Gastroesophageal sphincter (tissue), 4 donors: ENCODE measurements at regions not wholly inside any gene's neighbourhood (a gene's known extent, or its start where the extent isn't known, plus 50 kb on each side); places are given as distances from the start of the nearest gene placed in this dataset.

ENCODE experiments used
- ATAC-seq: fragments of 150-250 bp; one replicate; pipeline ENCODE4 v1.9.1; 2016; ENCODE audit warnings: mild to moderate bottlenecking, moderate library complexity
- H3K27ac ChIP-seq, 4 donors: fragments of 200-600 bp; sonication (generic) in 3 of 4; 1 replicate in 3 of 4; 2 replicates in 1 of 4; pipeline ENCODE4 v1.5.1; 2016 to 2019
- H3K27me3 ChIP-seq: fragments of 200-600 bp; sonication (generic); one replicate; pipeline ENCODE4 v1.5.1; 2019
- H3K36me3 ChIP-seq, 2 donors: fragments of 200-600 bp; sonication (generic); one replicate each; pipeline ENCODE4 v1.5.1; 2019; ENCODE audit warnings: control low read depth in 1 of 2
- H3K4me1 ChIP-seq, 3 donors: fragments of 200-600 bp; sonication (generic); 1 replicate in 2 of 3; 2 replicates in 1 of 3; pipeline ENCODE4 v1.5.1; 2016 to 2019; ENCODE audit warnings: control low read depth in 2 of 3
- H3K4me3 ChIP-seq, 2 donors: fragments of 200-600 bp; sonication (generic); one replicate each; pipeline ENCODE4 v1.5.1; 2019; ENCODE audit warnings: mild to moderate bottlenecking in 1 of 2, moderate library complexity in 1 of 2
- H3K9me3 ChIP-seq, 3 donors: fragments of 200-600 bp; sonication (generic); one replicate each; pipeline ENCODE4 v1.5.1; 2017 to 2019; ENCODE audit warnings: control low read depth in 2 of 3
- CTCF ChIP-seq, 4 experiments: fragments of 200-600 bp in 2 of 4; fragments of 450-650 bp in 2 of 4; sonication (generic) in 1 of 4; IDR thresholded peaks; one replicate each; pipeline ENCODE4 v1.5.1; 2017 to 2019; ENCODE audit warnings: antibody characterized with exemption in 4 of 4, mild to moderate bottlenecking in 2 of 4, moderate library complexity in 2 of 4
- EP300 ChIP-seq: sonication (generic); formaldehyde crosslinking; IDR thresholded peaks from one replicate; pipeline ENCODE4 v1.6.1; 2017; ENCODE audit warnings: antibody characterized with exemption, mild to moderate bottlenecking
- POLR2A ChIP-seq, 2 donors: fragments of 450-650 bp; IDR thresholded peaks; one replicate each; pipeline ENCODE4 v1.6.1; 2017; ENCODE audit warnings: antibody characterized with exemption in 2 of 2, mild to moderate bottlenecking in 2 of 2, moderate library complexity in 1 of 2
- POLR2AphosphoS5 ChIP-seq: sonication (generic); formaldehyde crosslinking; IDR thresholded peaks from one replicate; pipeline ENCODE4 v1.6.1; 2017; ENCODE audit warnings: antibody characterized with exemption
- WGBS, 2 donors: methylation state at CpG; one replicate each; pipeline ENCODE4 v1.1.5; 2018; ENCODE audit warnings: low coverage in 1 of 2; 5-methylcytosine and 5-hydroxymethylcytosine counted together

GRCh38 chr2:217732992-217733391 lies 269.8 kb downstream of the TNS1 start:
- Histone ChIP-seq H3K9me3 (no peaks in the 10 kb centered on the region), H3K27ac (peak overlapping the region in 3 of 4 donors; percentile 49 to 51 (median 51))
- ATAC-seq = peak; percentile 63

GRCh38 chr2:217731805-217732204 lies 271.0 kb downstream of the TNS1 start:
- 85 to 90% methylated on average over 2 of the region's 2 CpGs for WGBS, 2 donors
- Histone ChIP-seq H3K4me3 (no peak overlapping the region), H3K4me1 (peaks cover 0 to 56% (median 22%) of the 10 kb centered on the region in 3 donors), H3K9me3 (no peaks in the 10 kb centered on the region), H3K27ac (no peak overlapping the region), H3K27me3 (no peaks in the 10 kb centered on the region), H3K36me3 (peaks cover 0 to 34% of the 10 kb centered on the region in 2 donors)
- ATAC-seq = no peak
- no peak for TF ChIP-seq EP300
- no peak for TF ChIP-seq POLR2AphosphoS5
- TF ChIP-seq POLR2A (IDR thresholded peaks at IDR 0.05) = no peak
- no peak for TF ChIP-seq CTCF (IDR thresholded peaks at IDR 0.05)

More at GRCh38 chr2:217732992-217733391, 269.8 kb downstream of the TNS1 start:
- no peak for TF ChIP-seq EP300
- TF ChIP-seq POLR2AphosphoS5 = no peak
- no peak for TF ChIP-seq POLR2A (IDR thresholded peaks at IDR 0.05)
- TF ChIP-seq CTCF (IDR thresholded peaks at IDR 0.05) = no peak
- WGBS, 2 donors = 22 to 100% methylated on average over 1 to 3 of the region's 3 CpGs
- Histone ChIP-seq H3K36me3 (peaks cover 0 to 39% of the 10 kb centered on the region in 2 donors), H3K27me3 (no peaks in the 10 kb centered on the region), H3K4me1 (peaks cover 0 to 63% (median 22%) of the 10 kb centered on the region in 3 donors), H3K4me3 (no peak overlapping the region)

- ATAC-seq = no peak
- WGBS, 2 donors = 9 to 21% methylated on average over 2 to 4 of the region's 5 CpGs
- no peak overlapping the region for H3K4me3 ChIP-seq
- TF ChIP-seq POLR2AphosphoS5 (no peak), POLR2A (IDR thresholded peaks at IDR 0.05) (no peak), CTCF (IDR thresholded peaks at IDR 0.05) (no peak), EP300 (no peak)
- H3K4me1 ChIP-seq = peaks cover 0 to 48% (median 22%) of the 10 kb centered on the region in 3 donors
- H3K27me3 ChIP-seq = no peaks in the 10 kb centered on the region
- no peaks in the 10 kb centered on the region for H3K9me3 ChIP-seq
- H3K36me3 ChIP-seq = peaks cover 0 to 35% of the 10 kb centered on the region in 2 donors
- H3K27ac ChIP-seq = peak overlapping the region in 3 of 4 donors; percentile 14 to 37 (median 19)
These were observed 273.3 kb downstream of the TNS1 start for GRCh38 chr2:217729421-217730053.

DNA sequence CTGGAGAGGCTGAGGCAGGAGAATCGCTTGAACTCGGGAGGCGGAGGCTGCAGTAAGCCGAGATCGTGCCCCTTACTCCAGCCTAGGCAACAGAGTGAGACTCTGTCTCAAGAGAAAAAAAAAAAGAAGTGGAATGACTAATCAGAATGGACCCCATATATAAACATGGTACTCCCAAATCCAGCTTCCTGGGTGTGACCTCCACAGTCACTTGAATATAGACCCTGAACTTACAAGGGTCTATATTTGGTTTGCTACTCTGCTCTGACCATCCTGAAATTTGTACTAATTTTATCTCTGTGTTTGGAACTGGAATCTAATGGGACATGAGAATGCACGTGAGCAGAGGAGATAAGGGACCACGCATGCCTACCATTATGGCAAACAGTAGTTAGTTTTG lies 275.0 kb downstream of the TNS1 start:
- ATAC-seq = no peak
- H3K27ac ChIP-seq = no peak overlapping the region
- H3K4me3 ChIP-seq = no peak overlapping the region
- H3K27me3 ChIP-seq = no peaks in the 10 kb centered on the region
- WGBS, 2 donors = 86 to 91% methylated on average over 6 to 7 of the region's 7 CpGs
- peaks cover 0 to 33% (median 17%) of the 10 kb centered on the region in 3 donors for H3K4me1 ChIP-seq
- H3K36me3 ChIP-seq = peaks cover 0 to 29% of the 10 kb centered on the region in 2 donors
- H3K9me3 ChIP-seq = no peaks in the 10 kb centered on the region
- TF ChIP-seq POLR2AphosphoS5 (no peak), EP300 (no peak), POLR2A (IDR thresholded peaks at IDR 0.05) (no peak), CTCF (IDR thresholded peaks at IDR 0.05) (no peak)

- Histone ChIP-seq H3K4me3 (no peak overlapping the region), H3K4me1 (peaks cover 0 to 16% (median 15%) of the 10 kb centered on the region in 3 donors), H3K36me3 (peaks cover 0 to 36% of the 10 kb centered on the region in 2 donors), H3K9me3 (peaks cover 0 to 6% (median 0%) of the 10 kb centered on the region in 3 donors), H3K27me3 (no peaks in the 10 kb centered on the region), H3K27ac (no peak overlapping the region)
- 89 to 100% methylated on average over 2 to 3 of the region's 4 CpGs for WGBS, 2 donors
- TF ChIP-seq EP300 (no peak), CTCF (IDR thresholded peaks at IDR 0.05) (no peak), POLR2AphosphoS5 (no peak), POLR2A (IDR thresholded peaks at IDR 0.05) (no peak)
- ATAC-seq = no peak
These were observed 277.4 kb downstream of the TNS1 start for GRCh38 chr2:217725409-217725808.
